ENCODE measurements at regions not wholly inside any gene's neighbourhood (a gene's known extent, or its start where the extent isn't known, plus 50 kb on each side); places are given as distances from the start of the nearest gene placed in this dataset.

DNA sequence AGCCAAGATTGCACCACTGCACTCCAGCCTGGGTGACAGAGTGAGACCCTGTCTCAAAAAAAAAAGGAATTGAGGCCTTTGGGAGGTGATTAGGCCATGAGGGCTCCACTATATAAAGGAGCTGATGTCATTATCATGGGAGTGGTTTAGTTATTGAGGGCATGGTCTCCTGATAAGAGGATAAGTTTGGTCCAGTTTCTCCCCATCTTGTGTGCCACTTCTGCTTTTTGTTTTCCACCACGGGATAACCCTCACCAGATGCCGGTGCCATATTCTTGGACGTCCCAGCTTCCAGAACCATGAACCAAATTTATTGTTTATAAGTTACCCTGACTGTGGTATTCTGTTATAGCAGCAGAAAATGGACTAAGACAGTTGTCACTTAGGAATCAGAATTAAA, 125.8 kb downstream of the C1D start:
- H3K27me3 ChIP-seq (ENCODE audit: control insufficient read depth, insufficient read depth, low read length) = no peaks in the 10 kb centered on the region
- no peak for DNase-seq
- no peaks in the 10 kb centered on the region for H3K36me3 ChIP-seq (replicated peaks; ENCODE audit: control insufficient read depth, insufficient read depth, low read length)
- H3K4me3 ChIP-seq (ENCODE audit: insufficient read depth, low read depth, low read length) = no peak overlapping the region

DNA sequence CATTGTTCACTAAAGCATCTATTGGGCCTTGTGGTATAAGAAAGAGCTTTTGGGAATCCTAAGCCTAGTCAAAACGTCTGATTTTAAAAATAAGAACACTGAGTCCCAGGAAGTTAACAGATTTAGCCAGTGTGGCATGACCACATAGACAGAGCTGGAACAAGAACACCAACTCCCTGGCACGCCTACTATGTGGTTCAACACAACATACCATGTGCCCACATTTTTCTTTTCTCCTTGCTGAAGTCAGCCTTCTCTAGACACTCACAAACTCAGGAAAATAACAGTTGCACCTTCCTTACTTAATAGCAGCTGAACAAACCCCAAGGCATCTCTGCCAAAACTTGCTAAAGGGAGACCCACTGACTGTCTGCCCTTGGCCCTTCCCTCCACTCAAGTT, 124.8 kb downstream of the C1D start:
- no peak for DNase-seq
- H3K4me3 ChIP-seq (ENCODE audit: insufficient read depth, low read depth, low read length) = no peak overlapping the region
- no peaks in the 10 kb centered on the region for H3K36me3 ChIP-seq (replicated peaks; ENCODE audit: control insufficient read depth, insufficient read depth, low read length)
- no peaks in the 10 kb centered on the region for H3K27me3 ChIP-seq (ENCODE audit: control insufficient read depth, insufficient read depth, low read length)

GRCh38 chr2:67945056-67945455, 117.7 kb downstream of the C1D start:
- Histone ChIP-seq H3K36me3 (replicated peaks; ENCODE audit: control insufficient read depth, insufficient read depth, low read length) (no peaks in the 10 kb centered on the region), H3K4me3 (ENCODE audit: insufficient read depth, low read depth, low read length) (no peak overlapping the region), H3K27me3 (ENCODE audit: control insufficient read depth, insufficient read depth, low read length) (no peaks in the 10 kb centered on the region)
- no peak for DNase-seq

GRCh38 chr2:67945940-67946339, 116.9 kb downstream of the C1D start:
- no peak overlapping the region for H3K4me3 ChIP-seq (ENCODE audit: insufficient read depth, low read depth, low read length)
- H3K27me3 ChIP-seq (ENCODE audit: control insufficient read depth, insufficient read depth, low read length) = no peaks in the 10 kb centered on the region
- DNase-seq = no peak
- H3K36me3 ChIP-seq (replicated peaks; ENCODE audit: control insufficient read depth, insufficient read depth, low read length) = no peaks in the 10 kb centered on the region

DNA sequence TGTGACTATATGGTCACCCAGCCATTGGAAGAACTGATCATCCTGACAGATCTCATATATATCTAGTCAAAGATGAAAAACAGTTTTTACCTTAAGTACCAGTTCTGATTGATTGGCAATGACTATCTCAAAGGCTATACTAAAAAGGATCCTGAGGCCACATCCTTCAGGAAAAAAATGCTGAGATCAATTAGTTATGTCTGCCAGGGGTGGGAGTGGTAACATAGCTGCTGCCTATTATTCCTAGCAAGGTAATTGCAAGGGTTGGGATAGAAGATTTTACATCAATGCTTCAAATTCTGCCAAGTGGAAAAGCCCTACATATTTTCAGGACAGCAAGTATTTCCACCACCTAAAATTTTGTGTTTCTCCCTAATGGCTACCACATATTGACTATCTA, 114.7 kb downstream of the C1D start:
- H3K4me3 ChIP-seq (ENCODE audit: insufficient read depth, low read depth, low read length) = no peak overlapping the region
- H3K36me3 ChIP-seq (replicated peaks; ENCODE audit: control insufficient read depth, insufficient read depth, low read length) = no peaks in the 10 kb centered on the region
- no peaks in the 10 kb centered on the region for H3K27me3 ChIP-seq (ENCODE audit: control insufficient read depth, insufficient read depth, low read length)
- DNase-seq = no peak

- DNase-seq = no peak
Measured at GRCh38 chr2:67948506-67948905, 114.3 kb downstream of the C1D start.

GRCh38 chr2:67950018-67950417, 112.8 kb downstream of the C1D start:
- Histone ChIP-seq H3K27me3 (ENCODE audit: control insufficient read depth, insufficient read depth, low read length) (no peaks in the 10 kb centered on the region), H3K36me3 (replicated peaks; ENCODE audit: control insufficient read depth, insufficient read depth, low read length) (no peaks in the 10 kb centered on the region), H3K4me3 (ENCODE audit: insufficient read depth, low read depth, low read length) (no peak overlapping the region)
- DNase-seq = no peak

More at GRCh38 chr2:67948506-67948905, 114.3 kb downstream of the C1D start:
- Histone ChIP-seq H3K4me3 (ENCODE audit: insufficient read depth, low read depth, low read length) (no peak overlapping the region), H3K27me3 (ENCODE audit: control insufficient read depth, insufficient read depth, low read length) (no peaks in the 10 kb centered on the region), H3K36me3 (replicated peaks; ENCODE audit: control insufficient read depth, insufficient read depth, low read length) (no peaks in the 10 kb centered on the region)

DNA sequence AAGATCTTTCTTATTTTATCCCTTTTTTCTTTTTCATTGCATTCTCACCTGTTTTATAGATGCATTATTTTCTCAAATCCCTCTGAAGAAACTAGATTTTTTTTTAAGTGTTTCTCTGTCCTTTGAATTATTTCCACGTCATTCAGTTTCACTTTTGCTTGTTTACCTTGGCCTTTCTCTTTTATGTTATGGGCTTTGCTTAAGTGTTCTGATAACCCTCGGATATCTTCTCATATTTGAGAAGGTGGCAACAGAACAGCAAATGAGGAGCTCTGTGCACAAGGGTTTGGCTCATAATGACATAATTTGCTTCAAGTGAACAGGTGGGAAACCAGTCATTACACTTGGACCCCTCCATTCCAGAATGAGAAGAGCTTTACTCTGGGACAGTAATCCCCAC, 111.9 kb downstream of the C1D start:
- no peaks in the 10 kb centered on the region for H3K36me3 ChIP-seq (replicated peaks; ENCODE audit: control insufficient read depth, insufficient read depth, low read length)
- H3K27me3 ChIP-seq (ENCODE audit: control insufficient read depth, insufficient read depth, low read length) = no peaks in the 10 kb centered on the region
- no peak overlapping the region for H3K4me3 ChIP-seq (ENCODE audit: insufficient read depth, low read depth, low read length)
- DNase-seq = no peak

- no peak overlapping the region for H3K4me3 ChIP-seq (ENCODE audit: insufficient read depth, low read depth, low read length)
- H3K27me3 ChIP-seq (ENCODE audit: control insufficient read depth, insufficient read depth, low read length) = no peaks in the 10 kb centered on the region
- no peaks in the 10 kb centered on the region for H3K36me3 ChIP-seq (replicated peaks; ENCODE audit: control insufficient read depth, insufficient read depth, low read length)
- no peak for DNase-seq
Measured at GRCh38 chr2:67952066-67952465, 110.7 kb downstream of the C1D start.

GRCh38 chr2:67954093-67954748, 108.6 kb downstream of the C1D start:
- no peaks in the 10 kb centered on the region for H3K36me3 ChIP-seq (replicated peaks; ENCODE audit: control insufficient read depth, insufficient read depth, low read length)
- no peak for DNase-seq
- no peaks in the 10 kb centered on the region for H3K27me3 ChIP-seq (ENCODE audit: control insufficient read depth, insufficient read depth, low read length)
- no peak overlapping the region for H3K4me3 ChIP-seq (ENCODE audit: insufficient read depth, low read depth, low read length)

DNA sequence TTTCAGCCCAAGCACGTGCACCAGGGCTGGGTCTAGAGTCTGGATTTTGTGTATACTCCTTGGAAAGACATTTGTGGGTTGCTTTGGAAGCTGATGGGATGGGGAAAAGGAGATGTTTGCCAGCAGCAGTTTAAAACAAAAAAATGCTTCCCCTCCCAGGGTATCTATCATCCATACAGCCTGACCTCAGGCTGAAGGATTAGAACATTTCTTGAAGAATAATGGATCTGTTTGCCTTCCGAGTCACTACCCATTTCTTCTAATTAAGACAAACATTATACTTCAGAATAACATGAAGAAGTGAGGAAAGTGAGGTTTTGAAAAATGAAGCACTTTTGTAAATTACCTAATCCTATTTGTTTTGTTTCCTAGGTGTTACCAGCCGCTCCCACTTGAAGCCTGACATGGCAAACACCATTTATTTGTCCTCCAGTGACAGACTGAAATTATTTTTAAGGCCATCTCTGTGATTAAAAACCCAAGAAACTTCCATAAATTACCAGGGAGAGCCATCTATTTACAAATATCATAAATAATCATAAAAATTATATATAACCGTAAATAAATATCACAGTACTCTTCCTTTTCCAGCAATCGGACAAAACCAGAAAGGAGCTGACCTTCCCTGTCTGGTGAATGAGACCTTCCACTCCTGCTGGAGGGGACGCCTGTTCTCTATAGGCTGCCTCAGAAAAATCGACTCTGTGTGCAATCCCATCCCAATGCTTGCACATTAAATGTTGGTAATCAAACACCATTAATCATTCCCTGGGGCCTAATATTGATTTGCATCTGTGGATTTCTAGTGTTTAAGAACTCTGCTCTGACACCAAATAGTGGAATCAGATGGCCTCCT, 106.8 kb downstream of the C1D start:
- H3K4me3 ChIP-seq (ENCODE audit: insufficient read depth, low read depth, low read length) = no peak overlapping the region
- DNase-seq = no peak
- H3K27me3 ChIP-seq (ENCODE audit: control insufficient read depth, insufficient read depth, low read length) = no peaks in the 10 kb centered on the region
- H3K36me3 ChIP-seq (replicated peaks; ENCODE audit: control insufficient read depth, insufficient read depth, low read length) = no peaks in the 10 kb centered on the region

DNA sequence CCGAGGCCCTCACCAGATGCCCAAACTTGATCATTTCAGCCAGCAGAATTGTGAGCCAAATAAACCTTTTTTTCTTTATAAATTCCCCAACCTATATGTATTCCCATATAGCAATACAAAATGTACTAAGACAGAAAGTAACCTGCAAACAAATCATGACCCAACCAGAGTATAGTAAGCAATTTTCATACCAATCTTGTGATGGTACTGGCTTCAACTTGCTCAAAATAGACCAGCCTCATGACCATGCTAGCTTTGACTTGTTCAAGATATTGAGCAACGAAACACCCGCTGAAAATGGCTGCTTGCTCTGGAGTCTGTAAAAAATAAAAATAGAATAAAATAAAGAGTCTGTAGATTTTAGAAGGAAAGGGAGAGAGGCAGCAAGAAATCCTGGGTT, 97.6 kb downstream of the C1D start:
- Histone ChIP-seq H3K36me3 (replicated peaks; ENCODE audit: control insufficient read depth, insufficient read depth, low read length) (no peaks in the 10 kb centered on the region), H3K4me3 (ENCODE audit: insufficient read depth, low read depth, low read length) (no peak overlapping the region), H3K27me3 (ENCODE audit: control insufficient read depth, insufficient read depth, low read length) (no peaks in the 10 kb centered on the region)
- no peak for DNase-seq

DNA sequence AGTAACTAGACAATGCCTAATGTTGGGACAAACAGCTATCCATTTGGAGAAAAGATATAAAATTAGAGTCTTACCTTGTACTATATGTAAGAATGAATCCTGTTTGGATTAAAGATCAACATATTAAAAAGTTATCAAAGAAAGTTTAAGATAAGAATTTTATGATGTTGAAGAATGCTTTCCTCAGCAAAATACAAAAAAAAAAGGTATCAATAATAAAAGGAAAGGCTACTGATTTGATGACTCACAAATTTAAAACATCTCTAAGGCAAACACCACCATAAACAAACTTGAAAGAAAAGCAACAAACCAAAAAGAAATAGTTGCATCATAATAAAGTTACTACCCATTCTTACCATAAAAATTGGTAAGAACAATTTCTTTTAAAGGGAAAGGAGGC, 92.7 kb downstream of the C1D start:
- no peak overlapping the region for H3K4me3 ChIP-seq (ENCODE audit: insufficient read depth, low read depth, low read length)
- no peaks in the 10 kb centered on the region for H3K36me3 ChIP-seq (replicated peaks; ENCODE audit: control insufficient read depth, insufficient read depth, low read length)
- DNase-seq = no peak
- H3K27me3 ChIP-seq (ENCODE audit: control insufficient read depth, insufficient read depth, low read length) = no peaks in the 10 kb centered on the region

DNA sequence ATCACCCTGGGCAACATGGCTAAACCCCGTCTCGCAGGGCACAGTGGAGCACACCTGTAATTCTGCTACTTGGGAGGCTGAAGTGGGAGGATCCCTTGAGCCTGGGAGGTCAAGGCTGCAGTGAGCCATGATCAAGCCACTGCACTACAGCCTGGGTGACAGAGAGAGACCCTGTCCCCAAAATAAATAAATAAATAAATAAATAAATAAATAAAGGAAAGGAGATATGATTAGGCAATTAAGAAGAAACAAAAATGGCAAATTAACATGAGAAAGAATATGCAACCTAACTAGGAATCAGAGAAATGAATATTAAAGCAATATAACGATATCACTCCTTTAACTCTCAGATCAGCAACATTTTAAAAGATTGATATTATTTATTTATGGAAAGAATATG, 92.3 kb downstream of the C1D start:
- no peaks in the 10 kb centered on the region for H3K27me3 ChIP-seq (ENCODE audit: control insufficient read depth, insufficient read depth, low read length)
- no peak for DNase-seq
- no peaks in the 10 kb centered on the region for H3K36me3 ChIP-seq (replicated peaks; ENCODE audit: control insufficient read depth, insufficient read depth, low read length)
- H3K4me3 ChIP-seq (ENCODE audit: insufficient read depth, low read depth, low read length) = no peak overlapping the region

DNA sequence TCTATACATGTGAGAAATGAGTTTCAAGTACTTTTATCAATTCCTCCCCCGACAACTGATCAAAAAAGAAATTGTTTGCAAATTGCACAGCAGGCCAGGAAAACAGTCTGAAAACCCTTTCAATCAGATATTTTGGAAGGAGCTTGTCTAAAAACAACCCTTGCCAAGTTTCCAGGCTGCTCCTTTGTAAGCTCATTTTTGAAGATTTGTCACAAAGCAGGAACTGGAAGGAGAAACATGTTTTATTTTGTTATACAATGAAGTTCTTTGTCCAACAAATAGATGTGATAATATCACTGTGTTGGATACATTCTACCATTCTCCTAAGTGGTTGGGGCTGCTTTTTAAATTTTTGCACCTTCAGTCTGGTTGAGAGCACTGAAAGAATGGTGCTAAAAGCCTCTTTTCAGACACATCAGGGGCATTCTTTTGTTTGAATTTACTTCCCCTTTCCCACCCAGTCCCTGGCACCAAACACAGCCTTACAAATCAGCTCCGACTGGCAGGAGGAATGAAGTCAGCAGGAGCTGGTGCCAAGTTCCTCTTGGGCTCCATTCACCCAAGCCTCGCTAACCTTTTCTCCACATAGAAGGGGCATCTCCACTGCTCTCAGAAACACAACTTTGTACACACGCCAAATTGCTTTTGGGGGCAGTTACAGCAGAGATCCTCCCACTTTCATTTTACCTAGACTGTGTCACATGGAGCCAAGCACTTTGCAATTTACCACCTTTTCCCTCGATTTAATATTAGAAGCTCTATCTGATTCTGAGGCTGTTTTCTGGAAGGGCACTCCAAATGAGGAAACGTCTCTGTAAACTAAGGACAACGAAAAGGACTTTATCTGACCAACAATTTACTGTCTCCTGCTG, 88.0 kb downstream of the C1D start:
- H3K27me3 ChIP-seq (ENCODE audit: control insufficient read depth, insufficient read depth, low read length) = no peaks in the 10 kb centered on the region
- no peaks in the 10 kb centered on the region for H3K36me3 ChIP-seq (replicated peaks; ENCODE audit: control insufficient read depth, insufficient read depth, low read length)
- DNase-seq = no peak
- no peak overlapping the region for H3K4me3 ChIP-seq (ENCODE audit: insufficient read depth, low read depth, low read length)
